K562 (cell line): ENCODE measurements at regions not wholly inside any gene's neighbourhood (a gene's known extent, or its start where the extent isn't known, plus 50 kb on each side); places are given as distances from the start of the nearest gene placed in this dataset.

ENCODE experiments used
- CHCHD3 ChIP-seq: fragments of 250-450 bp; sonication (Bioruptor Pico); IDR thresholded peaks from 2 replicates; pipeline ENCODE4 v2.1.2; 2022; ENCODE audit warnings: mild to moderate bottlenecking
- ESRRA ChIP-seq: fragments of 450-650 bp; IDR thresholded peaks from 2 replicates; pipeline ENCODE4 v1.6.1; 2014; ENCODE audit warnings: low read depth, mild to moderate bottlenecking, moderate library complexity, borderline replicate concordance
- EZH2 ChIP-seq: IDR thresholded peaks from 2 replicates; pipeline ENCODE4 v1.6.1; 2012; ENCODE audit warnings: low read depth, mild to moderate bottlenecking, inconsistent platforms, low read length, borderline replicate concordance
- KAT8 ChIP-seq: fragments of 450-650 bp; IDR thresholded peaks from 2 replicates; pipeline ENCODE4 v1.6.1; 2016; ENCODE audit warnings: low read depth, mild to moderate bottlenecking
- KDM4B ChIP-seq, 2 experiments: fragments of 450-650 bp in 1 of 2; sonication (generic) in 1 of 2; IDR thresholded peaks; 2 replicates each; pipeline ENCODE4 v1.6.1; 2016 to 2017; ENCODE audit warnings: borderline replicate concordance in 2 of 2, antibody characterized with exemption in 1 of 2, low read depth in 1 of 2, mild to moderate bottlenecking in 1 of 2
- NR4A1 ChIP-seq, 2 experiments: fragments of 250-450 bp in 1 of 2; fragments of 450-650 bp in 1 of 2; sonication (Bioruptor Pico) in 1 of 2; IDR thresholded peaks; 2 replicates each; pipeline versions ENCODE4 v1.4.0 to v1.6.1; 2016 to 2020; ENCODE audit warnings: mild to moderate bottlenecking in 2 of 2, missing compliant biosample characterization in 1 of 2, missing genetic modification characterization in 1 of 2, moderate library complexity in 1 of 2
- OTX1 ChIP-seq: fragments of 450-650 bp; formaldehyde crosslinking; IDR thresholded peaks from 2 replicates; pipeline ENCODE4 v1.4.0; 2022; ENCODE audit warnings: mild to moderate bottlenecking
- POU5F1 ChIP-seq: fragments of 150-350 bp; IDR thresholded peaks from 2 replicates; pipeline ENCODE4 v1.6.1; 2014; ENCODE audit warnings: borderline replicate concordance, low read length, low read depth, mild to moderate bottlenecking; ENCODE audit not compliant: partially characterized antibody
- RBBP5 ChIP-seq: fragments of 200-600 bp; sonication (generic); IDR thresholded peaks from 2 replicates; pipeline ENCODE4 v1.6.1; 2012; ENCODE audit warnings: borderline replicate concordance, mild to moderate bottlenecking, low read length, control low read depth, inconsistent platforms; ENCODE audit not compliant: insufficient read depth, poor library complexity, severe bottlenecking
- RBFOX2 ChIP-seq: fragments of 200-400 bp; formaldehyde crosslinking; IDR thresholded peaks from 2 replicates; pipeline ENCODE4 v1.6.1; 2017; ENCODE audit warnings: low read depth, mild to moderate bottlenecking, low read length, moderate library complexity
- ZFP36 ChIP-seq: fragments of 150-350 bp; IDR thresholded peaks from 2 replicates; pipeline ENCODE4 v1.6.1; 2018; ENCODE audit warnings: low read length, low read depth; ENCODE audit not compliant: partially characterized antibody
- ZNF589 ChIP-seq: fragments of 200-800 bp; sonication (Bioruptor generic); IDR thresholded peaks from 2 replicates; pipeline ENCODE4 v1.6.1; 2016; ENCODE audit warnings: low read depth, missing genetic modification characterization, missing compliant biosample characterization
- TF ChIP-seq, protein P1 (sequence below): sonication (generic); formaldehyde crosslinking; IDR thresholded peaks from 2 replicates; pipeline ENCODE4 v1.8.0; 2023; ENCODE audit warnings: mild to moderate bottlenecking, missing genetic modification reagents

DNA sequence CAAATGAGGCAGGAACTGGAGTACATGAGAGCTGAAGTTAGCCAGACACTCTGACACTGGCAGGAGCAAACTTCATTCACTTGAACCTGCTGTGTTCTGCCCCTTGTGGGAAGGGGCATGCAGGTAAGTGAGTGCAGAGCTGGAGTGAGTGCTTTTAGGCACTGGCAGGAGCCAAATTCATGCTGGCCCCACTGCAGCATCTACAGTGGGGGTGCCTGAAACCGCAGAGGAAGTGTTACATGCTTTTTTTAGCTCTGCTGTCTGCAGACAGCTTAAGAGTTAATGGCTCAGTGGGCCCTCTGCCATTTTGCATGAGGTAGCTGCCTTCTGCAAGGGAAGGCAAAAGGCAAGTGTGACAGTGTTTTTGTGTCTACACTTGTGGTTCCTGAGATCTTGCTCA is 167.9 kb upstream of the SYNCRIP start:
- TF ChIP-seq RBFOX2 (no peak), OTX1 (CRISPR knock-in tag) (no peak), CHCHD3 (CRISPR knock-in tag) (no peak), KAT8 (no peak), ZFP36 (no peak), POU5F1 (no peak), EZH2 (no peak), ESRRA (no peak), RBBP5 (no peak), KDM4B (IDR thresholded peaks at IDR 0.05; ENCODE audit: borderline replicate concordance in 2 of 2, low read depth in 1 of 2) (no peak), NR4A1 (CRISPR knock-in tag; IDR thresholded peaks at IDR 0.05) (no peak), NR4A1 (tag; IDR thresholded peaks at IDR 0.05) (no peak), ZNF589 (CRISPR knock-in tag) (no peak)
- TF ChIP-seq, protein P1, sequence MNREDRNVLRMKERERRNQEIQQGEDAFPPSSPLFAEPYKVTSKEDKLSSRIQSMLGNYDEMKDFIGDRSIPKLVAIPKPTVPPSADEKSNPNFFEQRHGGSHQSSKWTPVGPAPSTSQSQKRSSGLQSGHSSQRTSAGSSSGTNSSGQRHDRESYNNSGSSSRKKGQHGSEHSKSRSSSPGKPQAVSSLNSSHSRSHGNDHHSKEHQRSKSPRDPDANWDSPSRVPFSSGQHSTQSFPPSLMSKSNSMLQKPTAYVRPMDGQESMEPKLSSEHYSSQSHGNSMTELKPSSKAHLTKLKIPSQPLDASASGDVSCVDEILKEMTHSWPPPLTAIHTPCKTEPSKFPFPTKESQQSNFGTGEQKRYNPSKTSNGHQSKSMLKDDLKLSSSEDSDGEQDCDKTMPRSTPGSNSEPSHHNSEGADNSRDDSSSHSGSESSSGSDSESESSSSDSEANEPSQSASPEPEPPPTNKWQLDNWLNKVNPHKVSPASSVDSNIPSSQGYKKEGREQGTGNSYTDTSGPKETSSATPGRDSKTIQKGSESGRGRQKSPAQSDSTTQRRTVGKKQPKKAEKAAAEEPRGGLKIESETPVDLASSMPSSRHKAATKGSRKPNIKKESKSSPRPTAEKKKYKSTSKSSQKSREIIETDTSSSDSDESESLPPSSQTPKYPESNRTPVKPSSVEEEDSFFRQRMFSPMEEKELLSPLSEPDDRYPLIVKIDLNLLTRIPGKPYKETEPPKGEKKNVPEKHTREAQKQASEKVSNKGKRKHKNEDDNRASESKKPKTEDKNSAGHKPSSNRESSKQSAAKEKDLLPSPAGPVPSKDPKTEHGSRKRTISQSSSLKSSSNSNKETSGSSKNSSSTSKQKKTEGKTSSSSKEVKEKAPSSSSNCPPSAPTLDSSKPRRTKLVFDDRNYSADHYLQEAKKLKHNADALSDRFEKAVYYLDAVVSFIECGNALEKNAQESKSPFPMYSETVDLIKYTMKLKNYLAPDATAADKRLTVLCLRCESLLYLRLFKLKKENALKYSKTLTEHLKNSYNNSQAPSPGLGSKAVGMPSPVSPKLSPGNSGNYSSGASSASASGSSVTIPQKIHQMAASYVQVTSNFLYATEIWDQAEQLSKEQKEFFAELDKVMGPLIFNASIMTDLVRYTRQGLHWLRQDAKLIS (CRISPR knock-in tag) = no peak
